Upper lobe of left lung (tissue), 6 donors: ENCODE measurements at regions not wholly inside any gene's neighbourhood (a gene's known extent, or its start where the extent isn't known, plus 50 kb on each side); places are given as distances from the start of the nearest gene placed in this dataset.

ENCODE experiments used
- ATAC-seq, 2 donors: fragments of 200-7000 bp; cut with Tn5 transposase; one replicate each; pipeline ENCODE4 v1.9.1; 2022; ENCODE audit warnings: mild to moderate bottlenecking in 2 of 2, moderate library complexity in 2 of 2; ENCODE audit not compliant: low FRiP score in 2 of 2
- DNase-seq, 2 donors: peaks; one replicate each; pipeline ENCODE4 v3.0.0-alpha.2; 2019 to 2020
- H3K27ac ChIP-seq, 4 donors: fragments of 200-600 bp; sonication (generic); one replicate each; pipeline ENCODE4 v1.5.1; 2016 to 2019
- H3K27me3 ChIP-seq, 4 donors: fragments of 200-600 bp; sonication (generic); one replicate each; pipeline ENCODE4 v1.5.1; 2017 to 2019
- H3K36me3 ChIP-seq, 4 donors: fragments of 200-600 bp; sonication (generic); one replicate each; pipeline ENCODE4 v1.5.1; 2016 to 2019
- H3K4me1 ChIP-seq, 4 donors: fragments of 200-600 bp; sonication (generic); one replicate each; pipeline ENCODE4 v1.5.1; 2018 to 2019
- H3K4me3 ChIP-seq, 4 donors: fragments of 200-600 bp; sonication (generic); one replicate each; pipeline ENCODE4 v1.5.1; 2017 to 2019; ENCODE audit warnings: mild to moderate bottlenecking in 2 of 4, moderate library complexity in 1 of 4
- H3K9me3 ChIP-seq, 4 donors: fragments of 200-600 bp; sonication (generic); one replicate each; pipeline ENCODE4 v1.5.1; 2018 to 2019
- EP300 ChIP-seq, 4 donors: sonication (generic); formaldehyde crosslinking; IDR thresholded peaks; one replicate each; pipeline ENCODE4 v1.5.1; 2017; ENCODE audit warnings: antibody characterized with exemption in 4 of 4, control low read depth in 2 of 4
- POLR2A ChIP-seq, 4 donors: fragments of 450-650 bp; IDR thresholded peaks; one replicate each; pipeline ENCODE4 v1.5.1; 2016 to 2017; ENCODE audit warnings: antibody characterized with exemption in 4 of 4, mild to moderate bottlenecking in 2 of 4
- POLR2AphosphoS5 ChIP-seq, 2 donors: sonication (generic); formaldehyde crosslinking; IDR thresholded peaks; one replicate each; pipeline ENCODE4 v1.5.1; 2017; ENCODE audit warnings: antibody characterized with exemption in 2 of 2
- WGBS, 2 donors: methylation state at CpG; one replicate each; pipeline ENCODE4 v1.1.5; 2017 to 2018; 5-methylcytosine and 5-hydroxymethylcytosine counted together
- TF ChIP-seq, protein P1 (sequence below), 6 experiments: fragments of 450-650 bp in 4 of 6; fragments of 200-600 bp in 2 of 6; sonication (generic) in 2 of 6; IDR thresholded peaks; one replicate each; pipeline ENCODE4 v1.5.1; 2016 to 2019; ENCODE audit warnings: antibody characterized with exemption in 6 of 6
- donor health status: DM: no; HTN: no; CAD: no; lungs with moderate emphysema.
- donor health status: DM: no; HTN: yes; CAD: no; lungs with severe emphysema.

DNA sequence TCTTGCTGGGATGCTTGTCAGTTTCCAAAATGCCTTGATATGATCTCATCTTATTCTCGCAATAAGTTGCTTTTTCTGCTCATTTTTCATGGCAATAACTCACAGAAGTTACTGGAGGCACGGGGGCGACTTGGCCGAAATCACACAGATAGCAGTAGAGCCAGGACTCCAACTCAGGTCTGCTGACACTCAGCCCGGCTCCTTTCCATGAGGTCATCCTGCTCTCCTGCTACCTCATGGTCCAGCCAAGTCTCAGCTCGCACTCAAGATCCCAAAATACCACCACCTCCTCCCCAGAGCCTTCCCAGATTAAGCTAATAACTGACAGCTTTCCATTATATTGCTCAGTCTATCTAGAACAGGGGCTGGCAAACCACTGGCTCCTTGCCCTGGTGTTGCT is 269.5 kb downstream of the MAP2K4 start:
- Histone ChIP-seq H3K9me3 (no peaks in the 10 kb centered on the region), H3K4me3 (no peak overlapping the region), H3K27me3 (no peaks in the 10 kb centered on the region), H3K27ac (no peak overlapping the region), H3K4me1 (no peaks in the 10 kb centered on the region), H3K36me3 (no peaks in the 10 kb centered on the region)
- 80 to 87% methylated on average over 6 of the region's 6 CpGs for WGBS, 2 donors
- ATAC-seq (no peak), DNase-seq (no peak)
- no peak for TF ChIP-seq EP300 (IDR thresholded peaks at IDR 0.05)
- no peak for TF ChIP-seq POLR2A (IDR thresholded peaks at IDR 0.05)
- TF ChIP-seq, protein P1, sequence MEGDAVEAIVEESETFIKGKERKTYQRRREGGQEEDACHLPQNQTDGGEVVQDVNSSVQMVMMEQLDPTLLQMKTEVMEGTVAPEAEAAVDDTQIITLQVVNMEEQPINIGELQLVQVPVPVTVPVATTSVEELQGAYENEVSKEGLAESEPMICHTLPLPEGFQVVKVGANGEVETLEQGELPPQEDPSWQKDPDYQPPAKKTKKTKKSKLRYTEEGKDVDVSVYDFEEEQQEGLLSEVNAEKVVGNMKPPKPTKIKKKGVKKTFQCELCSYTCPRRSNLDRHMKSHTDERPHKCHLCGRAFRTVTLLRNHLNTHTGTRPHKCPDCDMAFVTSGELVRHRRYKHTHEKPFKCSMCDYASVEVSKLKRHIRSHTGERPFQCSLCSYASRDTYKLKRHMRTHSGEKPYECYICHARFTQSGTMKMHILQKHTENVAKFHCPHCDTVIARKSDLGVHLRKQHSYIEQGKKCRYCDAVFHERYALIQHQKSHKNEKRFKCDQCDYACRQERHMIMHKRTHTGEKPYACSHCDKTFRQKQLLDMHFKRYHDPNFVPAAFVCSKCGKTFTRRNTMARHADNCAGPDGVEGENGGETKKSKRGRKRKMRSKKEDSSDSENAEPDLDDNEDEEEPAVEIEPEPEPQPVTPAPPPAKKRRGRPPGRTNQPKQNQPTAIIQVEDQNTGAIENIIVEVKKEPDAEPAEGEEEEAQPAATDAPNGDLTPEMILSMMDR (IDR thresholded peaks at IDR 0.05), result no peak
- no peak for TF ChIP-seq POLR2AphosphoS5 (IDR thresholded peaks at IDR 0.05)

DNA sequence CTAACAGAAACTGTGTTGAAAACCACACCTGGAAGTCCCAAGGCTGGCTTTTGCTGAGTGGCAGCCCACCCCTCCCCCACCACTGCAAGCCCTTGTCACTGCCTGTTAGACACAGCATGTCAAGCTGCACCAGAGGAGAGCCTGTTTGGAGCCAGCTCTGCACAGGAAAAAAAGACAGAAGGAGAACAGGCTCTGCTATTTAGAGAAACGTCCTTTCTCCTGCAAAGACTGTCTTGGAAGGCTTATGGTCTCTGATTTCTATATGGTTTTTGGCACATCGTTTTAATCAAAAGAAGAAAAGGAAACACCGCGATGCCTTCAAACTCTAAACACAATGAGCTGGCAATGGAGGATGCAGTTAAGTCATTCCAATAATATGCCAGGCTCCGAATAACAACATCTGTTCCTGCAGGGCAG is 275.5 kb downstream of the MAP2K4 start:
- no peak for DNase-seq
- WGBS, 2 donors, result 50 to 53% methylated on average over 5 of the region's 5 CpGs

DNA sequence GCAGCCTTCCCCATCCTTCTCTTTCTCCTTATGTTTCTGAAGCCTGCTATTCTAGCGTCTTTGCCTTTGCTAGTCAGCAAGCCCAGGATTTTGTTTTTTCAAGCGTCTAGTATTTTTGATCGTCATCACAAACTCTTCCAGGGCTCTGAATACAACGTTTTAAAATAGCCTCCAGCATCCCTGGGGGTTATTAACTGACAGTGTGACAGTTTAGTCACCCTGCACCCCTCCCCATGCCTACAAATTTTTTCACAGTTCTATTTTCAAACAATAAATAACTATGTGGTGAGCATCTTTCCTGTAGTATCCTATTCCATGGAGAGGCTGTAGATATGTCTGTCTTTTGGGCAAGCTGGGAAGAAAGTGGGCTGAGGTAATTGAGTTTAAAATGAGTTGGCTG is 280.9 kb downstream of the MAP2K4 start:
- Histone ChIP-seq H3K4me1 (no peaks in the 10 kb centered on the region), H3K9me3 (no peaks in the 10 kb centered on the region), H3K27ac (no peak overlapping the region), H3K36me3 (no peaks in the 10 kb centered on the region), H3K4me3 (no peak overlapping the region), H3K27me3 (no peaks in the 10 kb centered on the region)
- TF ChIP-seq, protein P1 (IDR thresholded peaks at IDR 0.05), result no peak
- TF ChIP-seq POLR2A (IDR thresholded peaks at IDR 0.05), result no peak
- no peak for TF ChIP-seq POLR2AphosphoS5 (IDR thresholded peaks at IDR 0.05)
- TF ChIP-seq EP300 (IDR thresholded peaks at IDR 0.05), result no peak
- ATAC-seq (no peak), DNase-seq (no peak)
- WGBS, 2 donors, result 76 to 77% methylated on average over 4 of the region's 4 CpGs

More for the DNA sequence above, 275.5 kb downstream of the MAP2K4 start:
- TF ChIP-seq, protein P1 (IDR thresholded peaks at IDR 0.05), result no peak
- no peak for TF ChIP-seq POLR2A (IDR thresholded peaks at IDR 0.05)
- ATAC-seq, result no peak
- no peaks in the 10 kb centered on the region for H3K27me3 ChIP-seq
- no peaks in the 10 kb centered on the region for H3K4me1 ChIP-seq
- H3K9me3 ChIP-seq, result no peaks in the 10 kb centered on the region
- no peak overlapping the region for H3K4me3 ChIP-seq
- no peak overlapping the region for H3K27ac ChIP-seq
- no peaks in the 10 kb centered on the region for H3K36me3 ChIP-seq

DNA sequence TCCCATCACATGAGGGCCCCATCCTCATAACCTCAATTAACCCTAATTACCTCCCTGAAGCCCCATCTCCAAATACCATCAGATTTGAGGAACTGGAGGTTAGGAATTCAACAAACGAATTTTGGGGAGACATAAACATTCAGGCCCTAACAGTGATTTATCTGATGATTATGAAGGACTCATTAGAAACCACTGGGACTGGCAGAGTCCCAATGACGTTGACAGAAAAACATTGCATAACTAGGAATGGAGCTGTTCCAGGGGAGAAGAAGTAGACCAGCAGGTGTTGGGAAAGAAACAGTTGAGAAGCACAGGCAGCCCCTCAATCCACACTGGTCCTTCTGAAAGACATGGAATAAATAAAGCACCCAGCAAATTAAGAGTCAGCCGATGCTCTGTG is 282.0 kb downstream of the MAP2K4 start:
- 62 to 69% methylated on average over 3 of the region's 3 CpGs for WGBS, 2 donors
- ATAC-seq (no peak), DNase-seq (no peak)
- H3K4me1 ChIP-seq, result no peaks in the 10 kb centered on the region
- TF ChIP-seq, protein P1 (IDR thresholded peaks at IDR 0.05), result no peak
- no peak for TF ChIP-seq EP300 (IDR thresholded peaks at IDR 0.05)
- no peak for TF ChIP-seq POLR2AphosphoS5 (IDR thresholded peaks at IDR 0.05)
- TF ChIP-seq POLR2A (IDR thresholded peaks at IDR 0.05), result no peak
- no peaks in the 10 kb centered on the region for H3K9me3 ChIP-seq
- H3K36me3 ChIP-seq, result no peaks in the 10 kb centered on the region
- H3K4me3 ChIP-seq, result no peak overlapping the region
- no peaks in the 10 kb centered on the region for H3K27me3 ChIP-seq
- no peak overlapping the region for H3K27ac ChIP-seq

DNA sequence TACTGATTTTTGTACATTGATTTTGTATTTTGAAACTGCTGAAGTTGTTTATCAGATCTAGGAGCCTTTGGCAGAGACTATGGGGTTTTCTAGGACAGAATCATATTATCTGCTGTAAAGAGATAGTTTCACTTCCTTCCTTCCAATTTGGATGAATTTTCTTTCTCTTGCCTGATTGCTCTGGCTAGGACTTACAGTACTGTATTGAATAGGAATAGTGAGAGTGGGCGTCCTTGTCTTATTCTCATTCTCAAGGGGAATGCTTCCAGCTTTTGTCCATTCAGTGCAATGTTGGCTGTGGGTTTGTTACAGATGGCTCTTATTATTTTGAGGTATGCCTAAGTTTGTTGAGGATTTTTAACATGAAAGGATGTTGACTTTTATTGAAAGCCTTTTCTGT is 290.1 kb downstream of the MAP2K4 start:
- H3K27me3 ChIP-seq, result no peaks in the 10 kb centered on the region
- TF ChIP-seq, protein P1 (IDR thresholded peaks at IDR 0.05), result no peak
- TF ChIP-seq EP300 (IDR thresholded peaks at IDR 0.05) (no peak), POLR2AphosphoS5 (IDR thresholded peaks at IDR 0.05) (no peak), POLR2A (IDR thresholded peaks at IDR 0.05) (no peak)
- no peaks in the 10 kb centered on the region for H3K36me3 ChIP-seq
- ATAC-seq, result no peak
- no peak overlapping the region for H3K4me3 ChIP-seq
- H3K9me3 ChIP-seq, result peaks cover 0 to 10% (median 5%) of the 10 kb centered on the region in 4 donors
- no peak overlapping the region for H3K27ac ChIP-seq
- no peak for DNase-seq
- H3K4me1 ChIP-seq, result no peaks in the 10 kb centered on the region
- 73 to 80% methylated on average over 1 of the region's 1 CpG for WGBS, 2 donors
